ENCODE measurements at regions not wholly inside any gene's neighbourhood (a gene's known extent, or its start where the extent isn't known, plus 50 kb on each side); places are given as distances from the start of the nearest gene placed in this dataset.

DNA sequence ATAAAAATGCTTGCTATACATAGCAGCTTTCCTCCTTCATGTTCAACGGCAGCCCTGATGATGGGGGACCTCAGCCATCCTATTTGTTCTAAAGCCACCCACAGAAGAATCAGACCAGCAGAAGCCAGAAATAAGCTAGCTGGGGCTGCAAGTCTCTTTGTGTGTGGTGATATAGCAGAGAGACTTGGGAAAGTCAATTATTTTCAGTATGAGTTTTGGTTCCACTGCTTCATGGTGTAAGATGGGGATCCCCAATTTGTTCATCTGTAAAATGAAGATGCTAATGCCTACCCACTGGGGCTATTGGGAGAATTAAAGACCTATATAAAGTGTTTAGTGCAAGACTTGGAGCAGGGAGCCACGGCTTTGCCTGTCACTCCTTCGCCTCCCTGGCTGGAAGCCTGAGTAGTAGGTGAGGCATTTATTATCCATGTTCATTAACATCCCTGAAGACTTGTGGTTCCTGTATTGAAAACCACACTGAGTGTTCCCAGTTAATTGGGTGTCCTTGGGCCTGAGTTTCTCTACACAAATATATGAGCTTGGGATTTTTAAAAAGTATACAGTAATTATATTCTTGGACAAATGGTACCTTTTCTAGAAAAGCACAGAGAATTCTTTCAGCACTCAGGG is 210.1 kb upstream of the SLC24A2 start:
- no peak for TF ChIP-seq POLR2A (IDR thresholded peaks at IDR 0.05; ENCODE audit: low read length)
- TF ChIP-seq GATA1 (IDR thresholded peaks at IDR 0.05; ENCODE audit: low read depth, low read length), result no peak

Data from erythroblast (primary cell).